RWPE1 (cell line): ENCODE measurements at regions not wholly inside any gene's neighbourhood (a gene's known extent, or its start where the extent isn't known, plus 50 kb on each side); places are given as distances from the start of the nearest gene placed in this dataset.
A peak's percentile ranks its signal among the peaks of the same experiment; 100 is the strongest.

Experiments used
- CTCF ChIA-PET: fragments of 350-600 bp; sonication (Branson Sonifier 250); formaldehyde crosslinking; extraction: SDS; loops from one replicate; lab custom pipeline; 2021; lab: Yijun Ruan, JAX
- POLR2A ChIA-PET: fragments of 400-600 bp; formaldehyde crosslinking; extraction: SDS; loops from one replicate; lab custom pipeline; 2020; ENCODE audit warnings: antibody characterized with exemption; ENCODE audit not compliant: low non-redundant PET; lab: Yijun Ruan, JAX
- DNase-seq: peaks from one replicate; pipeline ENCODE4 v3.0.0; 2012; ENCODE audit warnings: low spot score
- H3K27ac ChIP-seq: fragments of 450-650 bp; 2 replicates; pipeline ENCODE4 v1.5.1; 2017
- CTCF ChIP-seq: fragments of 450-650 bp; conservative IDR thresholded peaks from 2 replicates; pipeline ENCODE4 v1.5.1; 2017; ENCODE audit warnings: low read depth, mild to moderate bottlenecking

GRCh38 chr18:57909620-57910019 is 106.5 kb upstream of the ATP8B1 start:
- ChIA-PET CTCF (interaction anchor here (0.7 kb wide), 1 partner anchor 9 kb away, joined by 4 read pairs; no protein-coding TSS in a partner anchor), POLR2A (no interaction called here)
- peak; percentile 42 for DNase-seq

GRCh38 chr18:57908092-57908491 is 105.0 kb upstream of the ATP8B1 start:
- ChIA-PET POLR2A (no interaction called here), CTCF (interaction anchor here (0.6 kb wide), 2 partner anchors 124 to 233 kb away, joined by 3 read pairs; no protein-coding TSS in a partner anchor)
- no peak for TF ChIP-seq CTCF
- no peak for DNase-seq
- H3K27ac ChIP-seq: no peak overlapping the region

More at GRCh38 chr18:57909620-57910019, 106.5 kb upstream of the ATP8B1 start:
- no peak overlapping the region for H3K27ac ChIP-seq
- TF ChIP-seq CTCF: no peak

GRCh38 chr18:57907550-57907949 is 104.4 kb upstream of the ATP8B1 start:
- DNase-seq: no peak
- H3K27ac ChIP-seq: no peak overlapping the region
- POLR2A ChIA-PET: no interaction called here
- CTCF ChIA-PET: interaction anchor here (0.5 to 0.6 kb wide), 2 partner anchors 184 to 234 kb away, joined by 3 read pairs; no protein-coding TSS in a partner anchor
- no peak for TF ChIP-seq CTCF

GRCh38 chr18:57906852-57907251 is 103.7 kb upstream of the ATP8B1 start:
- H3K27ac ChIP-seq: no peak overlapping the region
- TF ChIP-seq CTCF: no peak
- CTCF ChIA-PET: interaction anchor here (0.5 to 0.8 kb wide), 3 partner anchors 52 to 326 kb away, joined by 3 to 7 read pairs (median 3); no protein-coding TSS in a partner anchor
- DNase-seq: no peak
- POLR2A ChIA-PET: no interaction called here

GRCh38 chr18:57904535-57904934 is 101.4 kb upstream of the ATP8B1 start:
- POLR2A ChIA-PET: no interaction called here
- H3K27ac ChIP-seq: no peak overlapping the region
- CTCF ChIA-PET: no interaction called here
- no peak for TF ChIP-seq CTCF
- no peak for DNase-seq

GRCh38 chr18:57902721-57903120 is 99.6 kb upstream of the ATP8B1 start:
- ChIA-PET CTCF (no interaction called here), POLR2A (no interaction called here)
- H3K27ac ChIP-seq: peak overlapping the region; percentile 61
- DNase-seq: no peak
- TF ChIP-seq CTCF: no peak
